ENCODE measurements at regions not wholly inside any gene's neighbourhood (a gene's known extent, or its start where the extent isn't known, plus 50 kb on each side); places are given as distances from the start of the nearest gene placed in this dataset.

DNA sequence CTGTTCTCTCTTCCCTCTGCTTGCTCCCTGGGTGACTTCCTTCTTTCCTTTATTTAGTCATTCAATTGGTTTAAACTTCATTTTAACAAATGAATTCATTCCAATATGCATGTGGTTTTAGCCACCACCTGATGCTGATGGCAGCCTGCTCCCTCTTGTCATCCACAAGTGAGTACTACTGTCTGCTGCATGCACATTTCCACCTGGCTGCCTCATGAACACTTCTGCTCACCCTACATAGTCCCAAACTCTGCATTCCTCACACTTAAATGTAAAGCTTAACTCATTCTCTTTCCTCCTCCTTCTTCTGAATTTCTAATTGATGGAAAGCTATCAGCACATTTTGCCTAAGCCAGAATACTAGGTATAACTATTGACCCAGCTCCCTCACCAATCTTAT, 184.7 kb upstream of the ZNF462 start:
- TF ChIP-seq, protein P1, sequence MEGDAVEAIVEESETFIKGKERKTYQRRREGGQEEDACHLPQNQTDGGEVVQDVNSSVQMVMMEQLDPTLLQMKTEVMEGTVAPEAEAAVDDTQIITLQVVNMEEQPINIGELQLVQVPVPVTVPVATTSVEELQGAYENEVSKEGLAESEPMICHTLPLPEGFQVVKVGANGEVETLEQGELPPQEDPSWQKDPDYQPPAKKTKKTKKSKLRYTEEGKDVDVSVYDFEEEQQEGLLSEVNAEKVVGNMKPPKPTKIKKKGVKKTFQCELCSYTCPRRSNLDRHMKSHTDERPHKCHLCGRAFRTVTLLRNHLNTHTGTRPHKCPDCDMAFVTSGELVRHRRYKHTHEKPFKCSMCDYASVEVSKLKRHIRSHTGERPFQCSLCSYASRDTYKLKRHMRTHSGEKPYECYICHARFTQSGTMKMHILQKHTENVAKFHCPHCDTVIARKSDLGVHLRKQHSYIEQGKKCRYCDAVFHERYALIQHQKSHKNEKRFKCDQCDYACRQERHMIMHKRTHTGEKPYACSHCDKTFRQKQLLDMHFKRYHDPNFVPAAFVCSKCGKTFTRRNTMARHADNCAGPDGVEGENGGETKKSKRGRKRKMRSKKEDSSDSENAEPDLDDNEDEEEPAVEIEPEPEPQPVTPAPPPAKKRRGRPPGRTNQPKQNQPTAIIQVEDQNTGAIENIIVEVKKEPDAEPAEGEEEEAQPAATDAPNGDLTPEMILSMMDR (IDR thresholded peaks at IDR 0.05; ENCODE audit: low read depth, low read length) = no peak
- H3K4me3 ChIP-seq (ENCODE audit: low read depth, low read length) = no peak overlapping the region
- in situ Hi-C loops (cut with HindIII; ENCODE audit: low sequenced_read_pairs) = no loop called here
- DNase-seq (ENCODE audit: low read depth, low spot score) = no peak

- no peak for DNase-seq (ENCODE audit: low read depth, low spot score)
- TF ChIP-seq, protein P1 (IDR thresholded peaks at IDR 0.05; ENCODE audit: low read depth, low read length) = no peak
- in situ Hi-C loops (cut with HindIII; ENCODE audit: low sequenced_read_pairs) = no loop called here
These were observed 180.5 kb upstream of the ZNF462 start for GRCh38 chr9:106682420-106682819.

GRCh38 chr9:106683454-106683853, 179.5 kb upstream of the ZNF462 start:
- DNase-seq (ENCODE audit: low read depth, low spot score) = no peak
- TF ChIP-seq, protein P1 (IDR thresholded peaks at IDR 0.05; ENCODE audit: low read depth, low read length) = no peak
- H3K4me3 ChIP-seq (ENCODE audit: low read depth, low read length) = no peak overlapping the region
- in situ Hi-C loops (cut with HindIII; ENCODE audit: low sequenced_read_pairs) = no loop called here

More at GRCh38 chr9:106682420-106682819, 180.5 kb upstream of the ZNF462 start:
- H3K4me3 ChIP-seq (ENCODE audit: low read depth, low read length) = no peak overlapping the region

- in situ Hi-C loops (cut with HindIII; ENCODE audit: low sequenced_read_pairs) = no loop called here
- DNase-seq (ENCODE audit: low read depth, low spot score) = no peak
- TF ChIP-seq, protein P1 (IDR thresholded peaks at IDR 0.05; ENCODE audit: low read depth, low read length) = no peak
- H3K4me3 ChIP-seq (ENCODE audit: low read depth, low read length) = no peak overlapping the region
These were observed 177.8 kb upstream of the ZNF462 start for GRCh38 chr9:106684940-106685695.

GRCh38 chr9:106689089-106689488, 173.9 kb upstream of the ZNF462 start:
- in situ Hi-C loops (cut with HindIII; ENCODE audit: low sequenced_read_pairs) = no loop called here
- no peak overlapping the region for H3K4me3 ChIP-seq (ENCODE audit: low read depth, low read length)
- no peak for DNase-seq (ENCODE audit: low read depth, low spot score)
- TF ChIP-seq, protein P1 (IDR thresholded peaks at IDR 0.05; ENCODE audit: low read depth, low read length) = no peak

- TF ChIP-seq, protein P1 (IDR thresholded peaks at IDR 0.05; ENCODE audit: low read depth, low read length) = no peak
- H3K4me3 ChIP-seq (ENCODE audit: low read depth, low read length) = no peak overlapping the region
- in situ Hi-C loops (cut with HindIII; ENCODE audit: low sequenced_read_pairs) = no loop called here
- no peak for DNase-seq (ENCODE audit: low read depth, low spot score)
These were observed 171.3 kb upstream of the ZNF462 start for GRCh38 chr9:106691627-106692026.

All from astrocyte of the spinal cord (primary cell).